ENCODE measurements at regions not wholly inside any gene's neighbourhood (a gene's known extent, or its start where the extent isn't known, plus 50 kb on each side); places are given as distances from the start of the nearest gene placed in this dataset.

- Histone ChIP-seq H2BK5ac (ENCODE audit: low read depth, low read length, poor library complexity, severe bottlenecking) (no peak overlapping the region), H2AK9ac (replicated peaks; ENCODE audit: low read depth, low read length, poor library complexity) (no peak overlapping the region), H2AK5ac (ENCODE audit: low read depth, low read length) (no peak overlapping the region), H3K4ac (ENCODE audit: low read depth, low read length) (no peak overlapping the region), H3K56ac (ENCODE audit: extremely low read depth, insufficient read depth, low read length) (no peak overlapping the region), H3K23ac (ENCODE audit: low read depth, low read length) (no peak overlapping the region), H2BK120ac (ENCODE audit: low read depth, low read length) (no peak overlapping the region), H3K79me1 (ENCODE audit: low read depth in 1 of 2, low read length in 2 of 2) (no peaks in the 10 kb centered on the region), H4K5ac (ENCODE audit: low read depth, low read length) (no peak overlapping the region), H4K91ac (ENCODE audit: insufficient read depth, low read depth, low read length) (no peak overlapping the region), H3K14ac (replicated peaks; ENCODE audit: low read depth, low read length) (no peak overlapping the region), H4K20me1 (ENCODE audit: insufficient read depth, low read length) (no peaks in the 10 kb centered on the region), H3K4me3 (ENCODE audit: insufficient read depth, low read depth, low read length) (no peak overlapping the region), H3K27me3 (ENCODE audit: control insufficient read depth, insufficient read depth, low read length) (no peaks in the 10 kb centered on the region), H3K4me1 (ENCODE audit: control insufficient read depth, insufficient read depth, low read length) (no peaks in the 10 kb centered on the region), H3K9ac (ENCODE audit: low read depth, low read length) (no peak overlapping the region), H3K18ac (ENCODE audit: low read depth, low read length) (no peak overlapping the region), H2BK15ac (ENCODE audit: low read depth, low read length) (no peak overlapping the region), H2AFZ (replicated peaks; ENCODE audit: low read length, poor library complexity) (no peak overlapping the region), H4K8ac (ENCODE audit: low read depth in 2 of 2, low read length in 2 of 2) (no peak overlapping the region), H3K36me3 (ENCODE audit: control insufficient read depth, insufficient read depth, low read length) (no peaks in the 10 kb centered on the region), H3K27ac (ENCODE audit: insufficient read depth, low read length) (no peak overlapping the region), H2BK20ac (ENCODE audit: low read depth, low read length) (no peak overlapping the region), H3K9me1 (ENCODE audit: insufficient read depth, low read length) (no peaks in the 10 kb centered on the region), H3K9me3 (ENCODE audit: control insufficient read depth, insufficient read depth, low read length) (no peaks in the 10 kb centered on the region; the same call in 1 of the 2 replicates), H3K4me2 (ENCODE audit: low read depth, low read length) (no peak overlapping the region)
- ChIA-PET CTCF (no interaction called here), POLR2A (ENCODE audit: unreplicated experiment) (no interaction called here)
- in situ Hi-C loops (cut with MboI; ENCODE audit: low sequenced_read_pairs) (no loop called here), dilution Hi-C loops (cut with HindIII; ENCODE audit: low sequenced_read_pairs, unreplicated experiment) (no loop called here), intact Hi-C loops (cut with micrococcal nuclease) (no loop called here)
- TF ChIP-seq SMC3 (IDR thresholded peaks at IDR 0.05; ENCODE audit: low read depth, low read length) (no peak), ELK1 (IDR thresholded peaks at IDR 0.05; ENCODE audit: borderline replicate concordance, low read depth, low read length) (no peak), RFX5 (IDR thresholded peaks at IDR 0.05; ENCODE audit: low read depth, low read length) (no peak), MXI1 (IDR thresholded peaks at IDR 0.05; ENCODE audit: borderline replicate concordance, low read depth, low read length) (no peak), RCOR1 (IDR thresholded peaks at IDR 0.05; ENCODE audit: insufficient replicate concordance, low read length) (no peak), MAFK (IDR thresholded peaks at IDR 0.05; ENCODE audit: low read depth, low read length) (no peak), CEBPB (IDR thresholded peaks at IDR 0.05; ENCODE audit: low read depth, low read length) (no peak), NFE2L2 (IDR thresholded peaks at IDR 0.05; ENCODE audit: low read depth, low read length) (no peak), RAD21 (IDR thresholded peaks at IDR 0.05; ENCODE audit: low read length) (no peak), MAZ (IDR thresholded peaks at IDR 0.05; ENCODE audit: borderline replicate concordance, low read depth, low read length) (no peak), FOS (IDR thresholded peaks at IDR 0.05; ENCODE audit: low read depth, low read length) (no peak), POLR2A (IDR thresholded peaks at IDR 0.05; ENCODE audit: low read depth, low read length) (no peak), CHD1 (IDR thresholded peaks at IDR 0.05; ENCODE audit: low read depth, low read length) (no peak), BHLHE40 (IDR thresholded peaks at IDR 0.05; ENCODE audit: low read depth, low read length) (no peak)
- TF ChIP-seq, protein P1, sequence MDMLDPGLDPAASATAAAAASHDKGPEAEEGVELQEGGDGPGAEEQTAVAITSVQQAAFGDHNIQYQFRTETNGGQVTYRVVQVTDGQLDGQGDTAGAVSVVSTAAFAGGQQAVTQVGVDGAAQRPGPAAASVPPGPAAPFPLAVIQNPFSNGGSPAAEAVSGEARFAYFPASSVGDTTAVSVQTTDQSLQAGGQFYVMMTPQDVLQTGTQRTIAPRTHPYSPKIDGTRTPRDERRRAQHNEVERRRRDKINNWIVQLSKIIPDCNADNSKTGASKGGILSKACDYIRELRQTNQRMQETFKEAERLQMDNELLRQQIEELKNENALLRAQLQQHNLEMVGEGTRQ (IDR thresholded peaks at IDR 0.05; ENCODE audit: low read depth, low read length) = no peak
- TF ChIP-seq, protein P2, sequence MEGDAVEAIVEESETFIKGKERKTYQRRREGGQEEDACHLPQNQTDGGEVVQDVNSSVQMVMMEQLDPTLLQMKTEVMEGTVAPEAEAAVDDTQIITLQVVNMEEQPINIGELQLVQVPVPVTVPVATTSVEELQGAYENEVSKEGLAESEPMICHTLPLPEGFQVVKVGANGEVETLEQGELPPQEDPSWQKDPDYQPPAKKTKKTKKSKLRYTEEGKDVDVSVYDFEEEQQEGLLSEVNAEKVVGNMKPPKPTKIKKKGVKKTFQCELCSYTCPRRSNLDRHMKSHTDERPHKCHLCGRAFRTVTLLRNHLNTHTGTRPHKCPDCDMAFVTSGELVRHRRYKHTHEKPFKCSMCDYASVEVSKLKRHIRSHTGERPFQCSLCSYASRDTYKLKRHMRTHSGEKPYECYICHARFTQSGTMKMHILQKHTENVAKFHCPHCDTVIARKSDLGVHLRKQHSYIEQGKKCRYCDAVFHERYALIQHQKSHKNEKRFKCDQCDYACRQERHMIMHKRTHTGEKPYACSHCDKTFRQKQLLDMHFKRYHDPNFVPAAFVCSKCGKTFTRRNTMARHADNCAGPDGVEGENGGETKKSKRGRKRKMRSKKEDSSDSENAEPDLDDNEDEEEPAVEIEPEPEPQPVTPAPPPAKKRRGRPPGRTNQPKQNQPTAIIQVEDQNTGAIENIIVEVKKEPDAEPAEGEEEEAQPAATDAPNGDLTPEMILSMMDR (conservative IDR thresholded peaks at IDR 0.05; ENCODE audit: low read depth, low read length) = no peak
- no peak for ATAC-seq (ENCODE audit: low read depth)
- no peak for DNase-seq
- no TSS peak for BruUV-seq (replicated peaks)
These were observed 1125.7 kb downstream of the DNAJB9 start for GRCh38 chr7:109695419-109695818.
